A172 (cell line): ENCODE measurements at regions not wholly inside any gene's neighbourhood (a gene's known extent, or its start where the extent isn't known, plus 50 kb on each side); places are given as distances from the start of the nearest gene placed in this dataset.
"Not testable (repeated sequence)": the region's sequence is repeated elsewhere in the genome, so short reads cannot be mapped to it uniquely, and the experiment has no call there.

Source experiments
- DNase-seq: peaks from one replicate; pipeline ENCODE4 v3.0.0-alpha.2; 2015; ENCODE audit warnings: low spot score

- no peak for DNase-seq
These were observed 837.8 kb upstream of the LRRN3 start for GRCh38 chr7:110253093-110253492.

- no peak for DNase-seq
These were observed 833.3 kb upstream of the LRRN3 start for GRCh38 chr7:110257673-110258072.

GRCh38 chr7:110262251-110262650 is 828.7 kb upstream of the LRRN3 start:
- no peak for DNase-seq

- DNase-seq: no peak
These were observed 826.6 kb upstream of the LRRN3 start for GRCh38 chr7:110264288-110264687.

- no peak for DNase-seq
These were observed 809.6 kb upstream of the LRRN3 start for GRCh38 chr7:110281362-110281761.

- no peak for DNase-seq
These were observed 807.9 kb upstream of the LRRN3 start for GRCh38 chr7:110283056-110283455.

GRCh38 chr7:110291430-110291829 is 799.5 kb upstream of the LRRN3 start:
- no peak for DNase-seq

- no peak for DNase-seq
These were observed 794.6 kb upstream of the LRRN3 start for GRCh38 chr7:110296321-110296720.

GRCh38 chr7:110307776-110308175 is 783.2 kb upstream of the LRRN3 start:
- no peak for DNase-seq

GRCh38 chr7:110308791-110309190 is 782.1 kb upstream of the LRRN3 start:
- no peak for DNase-seq

GRCh38 chr7:110309941-110310340 is 781.0 kb upstream of the LRRN3 start:
- DNase-seq: no peak

- no peak for DNase-seq
These were observed 779.4 kb upstream of the LRRN3 start for GRCh38 chr7:110311556-110311955.

GRCh38 chr7:110317541-110318265 is 773.2 kb upstream of the LRRN3 start:
- peak; percentile 88 for DNase-seq

- DNase-seq: not testable (repeated sequence)
These were observed 770.6 kb upstream of the LRRN3 start for GRCh38 chr7:110320285-110320684.

- DNase-seq: no peak
These were observed 768.1 kb upstream of the LRRN3 start for GRCh38 chr7:110322796-110323195.

GRCh38 chr7:110326966-110327365 is 764.0 kb upstream of the LRRN3 start:
- no peak for DNase-seq

- DNase-seq: no peak
These were observed 754.5 kb upstream of the LRRN3 start for GRCh38 chr7:110336423-110336822.

GRCh38 chr7:110337646-110338045 is 753.3 kb upstream of the LRRN3 start:
- no peak for DNase-seq

- DNase-seq: no peak
These were observed 743.8 kb upstream of the LRRN3 start for GRCh38 chr7:110347081-110347480.

- no peak for DNase-seq
These were observed 734.5 kb upstream of the LRRN3 start for GRCh38 chr7:110356438-110356837.

GRCh38 chr7:110358028-110358427 is 732.9 kb upstream of the LRRN3 start:
- DNase-seq: peak; percentile 13

- no peak for DNase-seq
These were observed 719.2 kb upstream of the LRRN3 start for GRCh38 chr7:110371709-110372108.

- DNase-seq: no peak
These were observed 718.2 kb upstream of the LRRN3 start for GRCh38 chr7:110372685-110373084.

- DNase-seq: no peak
These were observed 717.5 kb upstream of the LRRN3 start for GRCh38 chr7:110373416-110373815.
